SU-DHL-6 (cell line): ENCODE measurements at regions not wholly inside any gene's neighbourhood (a gene's known extent, or its start where the extent isn't known, plus 50 kb on each side); places are given as distances from the start of the nearest gene placed in this dataset.

Source experiments
- EZH2phosphoT487 ChIP-seq: fragments of 200-600 bp; sonication (generic), shearing (Covaris generic); conservative IDR thresholded peaks from 2 replicates; pipeline ENCODE4 v1.6.1; 2018; ENCODE audit warnings: mild to moderate bottlenecking, antibody characterized with exemption, low read length, moderate library complexity, mixed read lengths
- TF ChIP-seq, protein P1 (sequence below): fragments of 200-600 bp; sonication (generic); IDR thresholded peaks from one replicate; pipeline ENCODE4 v1.5.1; 2017; ENCODE audit warnings: antibody characterized with exemption, mild to moderate bottlenecking, low read length, moderate library complexity; ENCODE audit not compliant: insufficient read depth, poor library complexity, severe bottlenecking

DNA sequence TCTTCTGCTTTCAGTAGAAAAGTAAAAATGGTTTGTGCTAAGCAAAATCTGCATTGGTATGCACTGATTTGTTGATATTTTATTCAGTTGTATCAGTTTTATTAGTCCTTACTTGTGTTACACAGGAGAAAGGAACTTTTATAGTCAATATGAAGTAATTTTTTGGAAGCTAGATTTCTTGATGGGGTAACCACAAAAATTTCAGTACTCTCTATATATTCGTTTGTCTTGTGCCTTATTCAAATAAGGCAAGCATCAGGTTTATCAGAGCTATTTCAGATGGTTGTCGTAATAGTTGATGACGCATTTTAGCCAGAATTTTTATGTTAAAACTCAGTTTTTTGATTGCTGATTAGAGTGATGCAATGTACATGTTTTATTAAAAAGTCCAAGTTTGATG, 50.7 kb upstream of the NIPA1 start:
- TF ChIP-seq, protein P1, sequence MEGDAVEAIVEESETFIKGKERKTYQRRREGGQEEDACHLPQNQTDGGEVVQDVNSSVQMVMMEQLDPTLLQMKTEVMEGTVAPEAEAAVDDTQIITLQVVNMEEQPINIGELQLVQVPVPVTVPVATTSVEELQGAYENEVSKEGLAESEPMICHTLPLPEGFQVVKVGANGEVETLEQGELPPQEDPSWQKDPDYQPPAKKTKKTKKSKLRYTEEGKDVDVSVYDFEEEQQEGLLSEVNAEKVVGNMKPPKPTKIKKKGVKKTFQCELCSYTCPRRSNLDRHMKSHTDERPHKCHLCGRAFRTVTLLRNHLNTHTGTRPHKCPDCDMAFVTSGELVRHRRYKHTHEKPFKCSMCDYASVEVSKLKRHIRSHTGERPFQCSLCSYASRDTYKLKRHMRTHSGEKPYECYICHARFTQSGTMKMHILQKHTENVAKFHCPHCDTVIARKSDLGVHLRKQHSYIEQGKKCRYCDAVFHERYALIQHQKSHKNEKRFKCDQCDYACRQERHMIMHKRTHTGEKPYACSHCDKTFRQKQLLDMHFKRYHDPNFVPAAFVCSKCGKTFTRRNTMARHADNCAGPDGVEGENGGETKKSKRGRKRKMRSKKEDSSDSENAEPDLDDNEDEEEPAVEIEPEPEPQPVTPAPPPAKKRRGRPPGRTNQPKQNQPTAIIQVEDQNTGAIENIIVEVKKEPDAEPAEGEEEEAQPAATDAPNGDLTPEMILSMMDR = no peak
- TF ChIP-seq EZH2phosphoT487 = no peak
